B cell (primary cell): ENCODE measurements at regions not wholly inside any gene's neighbourhood (a gene's known extent, or its start where the extent isn't known, plus 50 kb on each side); places are given as distances from the start of the nearest gene placed in this dataset.

ENCODE experiments used
- ATAC-seq: fragments of 200-7000 bp; cut with Tn5 transposase; one replicate; pipeline ENCODE4 v1.10.0; 2021; ENCODE audit warnings: low read depth, mild to moderate bottlenecking, moderate number of reproducible peaks, moderate library complexity
- CTCF ChIA-PET: fragments of 350-600 bp; sonication (Branson Sonifier 250); formaldehyde crosslinking; loops from one replicate; lab custom pipeline; 2021; ENCODE audit warnings: antibody characterized with exemption, inconsistent platforms; lab: Charles Lee
- POLR2A ChIA-PET: fragments of 350-600 bp; sonication (Branson Sonifier 250); formaldehyde crosslinking; loops from one replicate; lab custom pipeline; 2021; ENCODE audit warnings: antibody characterized with exemption; lab: Charles Lee
- DNase-seq: peaks from one replicate; pipeline ENCODE4 v3.0.0; 2013
- H2AFZ ChIP-seq: 2 replicates; pipeline ENCODE4 v1.6.1; 2012; ENCODE audit warnings: mild to moderate bottlenecking, low read depth, low read length; ENCODE audit not compliant: insufficient read depth, poor library complexity, severe bottlenecking
- H3K27ac ChIP-seq, 2 donors: 1 replicate in 1 of 2; 2 replicates in 1 of 2; pipeline ENCODE4 v1.5.1; 2012 to 2013; ENCODE audit warnings: low read length in 2 of 2, mild to moderate bottlenecking in 2 of 2, moderate library complexity in 1 of 2
- H3K27me3 ChIP-seq, 4 experiments: fragments of 200-600 bp in 1 of 4; sonication (generic) in 1 of 4; replicated peaks in 1 of 4; 1 replicate in 2 of 4; 2 replicates in 2 of 4; pipeline versions ENCODE4 v1.6.1 to v1.7.0; 2013 to 2016; ENCODE audit warnings: low read length in 3 of 4, mild to moderate bottlenecking in 2 of 4, mixed read lengths in 1 of 4, moderate library complexity in 1 of 4; ENCODE audit not compliant: insufficient read depth in 4 of 4, control insufficient read depth in 3 of 4; ENCODE audit errors: control extremely low read depth in 1 of 4
- H3K36me3 ChIP-seq, 2 experiments: replicated peaks in 1 of 2; 1 replicate in 1 of 2; 2 replicates in 1 of 2; pipeline versions ENCODE4 v1.6.1 to v1.7.1; 2013; ENCODE audit warnings: low read length in 1 of 2; ENCODE audit not compliant: insufficient read depth in 2 of 2, control insufficient read depth in 1 of 2; ENCODE audit errors: control extremely low read depth in 1 of 2, extremely low read depth in 1 of 2
- H3K4me1 ChIP-seq, 2 donors: fragments of 200-600 bp in 1 of 2; sonication (generic) in 1 of 2; 1 replicate in 1 of 2; 2 replicates in 1 of 2; pipeline versions ENCODE4 v1.5.1 to v1.6.1; 2013 to 2017; ENCODE audit warnings: low read length in 2 of 2; ENCODE audit not compliant: control insufficient read depth in 2 of 2, insufficient read depth in 2 of 2
- H3K4me2 ChIP-seq: replicated peaks from 2 replicates; pipeline ENCODE3; 2012; ENCODE audit warnings: mild to moderate bottlenecking, low read depth, low read length; ENCODE audit not compliant: poor library complexity, severe bottlenecking
- H3K4me3 ChIP-seq, 5 experiments: fragments of 200-600 bp in 1 of 5; sonication (generic) in 1 of 5; 1 replicate in 3 of 5; 2 replicates in 2 of 5; pipeline versions ENCODE4 v1.5.1 to v1.7.0; 2011 to 2016; ENCODE audit warnings: low read length in 4 of 5, mild to moderate bottlenecking in 4 of 5, low read depth in 2 of 5, control low read depth in 1 of 5, moderate library complexity in 1 of 5; ENCODE audit not compliant: insufficient read depth in 1 of 5; ENCODE audit errors: control extremely low read depth in 1 of 5, extremely low read depth in 1 of 5
- H3K79me2 ChIP-seq: fragments of 200-600 bp; sonication (generic); one replicate; pipeline ENCODE4 v1.6.0; 2016; ENCODE audit warnings: low read length; ENCODE audit not compliant: control insufficient read depth, insufficient read depth
- H3K9ac ChIP-seq: fragments of 200-600 bp; sonication (generic); 2 replicates; pipeline ENCODE4 v1.6.1; 2017; ENCODE audit warnings: mild to moderate bottlenecking, low read length, moderate library complexity
- H3K9me3 ChIP-seq, 3 donors: one replicate each; pipeline versions ENCODE4 v1.6.1 to v1.7.1; 2013; ENCODE audit warnings: low read length in 2 of 3; ENCODE audit not compliant: control insufficient read depth in 2 of 3, insufficient read depth in 1 of 3; ENCODE audit errors: control extremely low read depth in 1 of 3
- H4K20me1 ChIP-seq: 2 replicates; pipeline ENCODE4 v1.6.0; 2012; ENCODE audit warnings: mild to moderate bottlenecking, low read length; ENCODE audit not compliant: insufficient read depth, control insufficient read depth, poor library complexity, severe bottlenecking
- H3K27ac Mint-ChIP-seq: one replicate; pipeline ENCODE4 v1.8.0; 2021; ENCODE audit warnings: mixed read lengths
- H3K27me3 Mint-ChIP-seq: one replicate; pipeline ENCODE4 v1.8.0; 2021; ENCODE audit warnings: mixed read lengths
- H3K4me1 Mint-ChIP-seq: one replicate; pipeline ENCODE4 v1.8.0; 2021; ENCODE audit warnings: mixed read lengths
- H3K4me3 Mint-ChIP-seq: one replicate; pipeline ENCODE4 v1.8.0; 2021; ENCODE audit warnings: mixed read lengths
- H3K9me3 Mint-ChIP-seq: one replicate; pipeline ENCODE4 v1.8.0; 2022; ENCODE audit warnings: mixed read lengths; ENCODE audit not compliant: insufficient read depth
- EZH2 ChIP-seq: IDR thresholded peaks from 2 replicates; pipeline ENCODE4 v1.6.1; 2012; ENCODE audit warnings: borderline replicate concordance, low read depth, mild to moderate bottlenecking, moderate library complexity, low read length; ENCODE audit not compliant: insufficient read depth, poor library complexity, severe bottlenecking
- WGBS: methylation state at CpG from one replicate; pipeline ENCODE4 v1.1.5; 2013; ENCODE audit warnings: missing lambda C conversion rate; ENCODE audit not compliant: insufficient coverage; 5-methylcytosine and 5-hydroxymethylcytosine counted together
- intact Hi-C: fragments of 100-400 bp; cut with micrococcal nuclease; formaldehyde crosslinking; loops from one replicate; pipeline ENCODE4 v1.10.0; 2022
- TF ChIP-seq, protein P1 (sequence below): fragments of 200-600 bp; IDR thresholded peaks from one replicate; pipeline ENCODE4 v1.8.0; 2022; ENCODE audit warnings: antibody characterized with exemption, mild to moderate bottlenecking

DNA sequence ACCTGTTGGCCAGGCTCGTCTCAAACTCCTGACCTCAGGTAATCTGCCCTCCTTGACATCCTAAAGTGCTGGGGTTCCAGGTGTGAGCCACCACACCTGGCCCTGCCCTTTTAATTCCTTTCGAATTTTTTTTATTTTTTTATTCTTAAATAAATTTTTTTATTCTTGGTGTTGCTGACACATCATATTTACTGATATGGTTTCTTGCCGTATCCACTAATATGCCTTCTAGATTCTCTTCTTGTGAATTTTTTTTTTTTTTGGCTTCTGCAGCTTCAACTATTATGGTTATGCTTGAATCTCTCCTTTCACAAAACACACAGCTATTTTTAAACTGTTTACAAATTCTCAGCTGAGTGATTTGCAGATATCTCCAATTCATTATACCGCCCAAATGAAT lies 353.4 kb upstream of the ADGRL3 start:
- Mint-ChIP-seq H3K4me1 (no peaks in the 10 kb centered on the region), H3K9me3 (peaks cover 5% of the 10 kb centered on the region), H3K4me3 (no peak overlapping the region), H3K27ac (no peak overlapping the region), H3K27me3 (no peaks in the 10 kb centered on the region)
- no peak overlapping the region for H2AFZ ChIP-seq
- DNase-seq, result no peak
- no peak for TF ChIP-seq EZH2
- TF ChIP-seq, protein P1, sequence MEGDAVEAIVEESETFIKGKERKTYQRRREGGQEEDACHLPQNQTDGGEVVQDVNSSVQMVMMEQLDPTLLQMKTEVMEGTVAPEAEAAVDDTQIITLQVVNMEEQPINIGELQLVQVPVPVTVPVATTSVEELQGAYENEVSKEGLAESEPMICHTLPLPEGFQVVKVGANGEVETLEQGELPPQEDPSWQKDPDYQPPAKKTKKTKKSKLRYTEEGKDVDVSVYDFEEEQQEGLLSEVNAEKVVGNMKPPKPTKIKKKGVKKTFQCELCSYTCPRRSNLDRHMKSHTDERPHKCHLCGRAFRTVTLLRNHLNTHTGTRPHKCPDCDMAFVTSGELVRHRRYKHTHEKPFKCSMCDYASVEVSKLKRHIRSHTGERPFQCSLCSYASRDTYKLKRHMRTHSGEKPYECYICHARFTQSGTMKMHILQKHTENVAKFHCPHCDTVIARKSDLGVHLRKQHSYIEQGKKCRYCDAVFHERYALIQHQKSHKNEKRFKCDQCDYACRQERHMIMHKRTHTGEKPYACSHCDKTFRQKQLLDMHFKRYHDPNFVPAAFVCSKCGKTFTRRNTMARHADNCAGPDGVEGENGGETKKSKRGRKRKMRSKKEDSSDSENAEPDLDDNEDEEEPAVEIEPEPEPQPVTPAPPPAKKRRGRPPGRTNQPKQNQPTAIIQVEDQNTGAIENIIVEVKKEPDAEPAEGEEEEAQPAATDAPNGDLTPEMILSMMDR, result no peak
- H4K20me1 ChIP-seq, result no peaks in the 10 kb centered on the region
- no peak overlapping the region for H3K27ac ChIP-seq
- H3K36me3 ChIP-seq, result no peaks in the 10 kb centered on the region
- H3K4me2 ChIP-seq, result no peak overlapping the region
- H3K4me3 ChIP-seq, result no peak overlapping the region
- no CpG with 5 or more reads among the region's 4 CpGs for WGBS
- H3K27me3 ChIP-seq, result no peaks in the 10 kb centered on the region
- peaks cover 0 to 4% (median 0%) of the 10 kb centered on the region in 3 donors for H3K9me3 ChIP-seq
- CTCF ChIA-PET, result no interaction called here
- intact Hi-C loops, result no loop called here
- POLR2A ChIA-PET, result no interaction called here
- ATAC-seq, result no peak
- no peak overlapping the region for H3K9ac ChIP-seq
- H3K79me2 ChIP-seq, result no peaks in the 10 kb centered on the region
- no peaks in the 10 kb centered on the region for H3K4me1 ChIP-seq

- Mint-ChIP-seq H3K4me1 (no peaks in the 10 kb centered on the region), H3K27me3 (no peaks in the 10 kb centered on the region), H3K9me3 (peaks cover 5% of the 10 kb centered on the region), H3K27ac (no peak overlapping the region), H3K4me3 (no peak overlapping the region)
- no peak for TF ChIP-seq EZH2
- TF ChIP-seq, protein P1, result no peak
- Histone ChIP-seq H3K27me3 (no peaks in the 10 kb centered on the region), H3K4me3 (no peak overlapping the region), H3K79me2 (no peaks in the 10 kb centered on the region), H3K9ac (no peak overlapping the region), H3K9me3 (no peaks in the 10 kb centered on the region), H3K27ac (no peak overlapping the region), H2AFZ (no peak overlapping the region), H3K4me1 (no peaks in the 10 kb centered on the region), H3K4me2 (no peak overlapping the region), H3K36me3 (no peaks in the 10 kb centered on the region), H4K20me1 (no peaks in the 10 kb centered on the region)
- intact Hi-C loops, result no loop called here
- CTCF ChIA-PET, result no interaction called here
- DNase-seq (no peak), ATAC-seq (no peak)
- WGBS, result 69% methylated on average over 2 of the region's 4 CpGs
- POLR2A ChIA-PET, result no interaction called here
These were observed 352.5 kb upstream of the ADGRL3 start for GRCh38 chr4:60847614-60848013.
